WI38 (cell line): ENCODE measurements at regions not wholly inside any gene's neighbourhood (a gene's known extent, or its start where the extent isn't known, plus 50 kb on each side); places are given as distances from the start of the nearest gene placed in this dataset.

Source experiments
- H3K4me3 ChIP-seq: 2 replicates; pipeline ENCODE4 v1.5.1; 2011; ENCODE audit warnings: low read depth, mild to moderate bottlenecking, control low read depth, low read length
- CTCF ChIP-seq: IDR thresholded peaks from 2 replicates; pipeline ENCODE4 v1.5.1; 2012; ENCODE audit warnings: low read depth, mild to moderate bottlenecking, control low read depth, low read length

GRCh38 chr10:44043646-44044375, 341.1 kb downstream of the CXCL12 start:
- no peak for TF ChIP-seq CTCF
- no peak overlapping the region for H3K4me3 ChIP-seq

GRCh38 chr10:44042926-44043602, 341.8 kb downstream of the CXCL12 start:
- no peak for TF ChIP-seq CTCF
- no peak overlapping the region for H3K4me3 ChIP-seq

GRCh38 chr10:44042075-44042770, 342.7 kb downstream of the CXCL12 start:
- no peak overlapping the region for H3K4me3 ChIP-seq
- no peak for TF ChIP-seq CTCF

- no peak for TF ChIP-seq CTCF
- H3K4me3 ChIP-seq = no peak overlapping the region
Measured at GRCh38 chr10:44039599-44039998, 345.3 kb downstream of the CXCL12 start.

- no peak overlapping the region for H3K4me3 ChIP-seq
- no peak for TF ChIP-seq CTCF
Measured at GRCh38 chr10:44036425-44036824, 348.5 kb downstream of the CXCL12 start.

- no peak for TF ChIP-seq CTCF
- H3K4me3 ChIP-seq = no peak overlapping the region
Measured at GRCh38 chr10:44035474-44036197, 349.3 kb downstream of the CXCL12 start.
